ENCODE measurements at regions not wholly inside any gene's neighbourhood (a gene's known extent, or its start where the extent isn't known, plus 50 kb on each side); places are given as distances from the start of the nearest gene placed in this dataset.

DNA sequence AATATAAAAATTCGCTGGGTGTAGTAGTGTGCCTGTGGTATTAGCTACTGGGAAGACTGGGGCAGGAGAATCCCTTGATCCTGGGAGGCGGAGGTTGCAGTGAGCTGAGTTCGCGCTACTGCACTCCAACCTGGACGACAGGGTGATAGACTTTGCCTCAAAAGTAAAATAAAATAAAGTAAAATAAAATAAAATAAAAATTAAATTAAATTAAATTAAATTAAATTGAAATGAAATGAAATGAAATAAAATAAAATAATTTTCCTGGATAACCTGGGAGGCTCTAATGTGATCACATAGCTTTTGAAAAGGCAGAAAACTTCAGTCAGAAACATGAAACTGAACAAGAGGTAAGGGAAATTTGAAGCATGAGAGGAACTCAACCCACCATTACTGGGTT lies 818.4 kb upstream of the ATXN7L3B start:
- no peaks in the 10 kb centered on the region for H3K4me1 ChIP-seq
- no peaks in the 10 kb centered on the region for H3K36me3 ChIP-seq
- H3K27me3 ChIP-seq: no peaks in the 10 kb centered on the region
- intact Hi-C loops (cut with DNase I; ENCODE audit: low total_unique reads): no loop called here
- no peak overlapping the region for H3K27ac ChIP-seq
- TF ChIP-seq, protein P1, sequence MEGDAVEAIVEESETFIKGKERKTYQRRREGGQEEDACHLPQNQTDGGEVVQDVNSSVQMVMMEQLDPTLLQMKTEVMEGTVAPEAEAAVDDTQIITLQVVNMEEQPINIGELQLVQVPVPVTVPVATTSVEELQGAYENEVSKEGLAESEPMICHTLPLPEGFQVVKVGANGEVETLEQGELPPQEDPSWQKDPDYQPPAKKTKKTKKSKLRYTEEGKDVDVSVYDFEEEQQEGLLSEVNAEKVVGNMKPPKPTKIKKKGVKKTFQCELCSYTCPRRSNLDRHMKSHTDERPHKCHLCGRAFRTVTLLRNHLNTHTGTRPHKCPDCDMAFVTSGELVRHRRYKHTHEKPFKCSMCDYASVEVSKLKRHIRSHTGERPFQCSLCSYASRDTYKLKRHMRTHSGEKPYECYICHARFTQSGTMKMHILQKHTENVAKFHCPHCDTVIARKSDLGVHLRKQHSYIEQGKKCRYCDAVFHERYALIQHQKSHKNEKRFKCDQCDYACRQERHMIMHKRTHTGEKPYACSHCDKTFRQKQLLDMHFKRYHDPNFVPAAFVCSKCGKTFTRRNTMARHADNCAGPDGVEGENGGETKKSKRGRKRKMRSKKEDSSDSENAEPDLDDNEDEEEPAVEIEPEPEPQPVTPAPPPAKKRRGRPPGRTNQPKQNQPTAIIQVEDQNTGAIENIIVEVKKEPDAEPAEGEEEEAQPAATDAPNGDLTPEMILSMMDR (IDR thresholded peaks at IDR 0.05): no peak
- TF ChIP-seq POLR2AphosphoS5 (IDR thresholded peaks at IDR 0.05): no peak
- no peak for TF ChIP-seq POLR2A (IDR thresholded peaks at IDR 0.05)
- H3K9me3 ChIP-seq: no peaks in the 10 kb centered on the region
- no peak for DNase-seq (ENCODE audit: low spot score in 2 of 2)
- no peak overlapping the region for H3K4me3 ChIP-seq

DNA sequence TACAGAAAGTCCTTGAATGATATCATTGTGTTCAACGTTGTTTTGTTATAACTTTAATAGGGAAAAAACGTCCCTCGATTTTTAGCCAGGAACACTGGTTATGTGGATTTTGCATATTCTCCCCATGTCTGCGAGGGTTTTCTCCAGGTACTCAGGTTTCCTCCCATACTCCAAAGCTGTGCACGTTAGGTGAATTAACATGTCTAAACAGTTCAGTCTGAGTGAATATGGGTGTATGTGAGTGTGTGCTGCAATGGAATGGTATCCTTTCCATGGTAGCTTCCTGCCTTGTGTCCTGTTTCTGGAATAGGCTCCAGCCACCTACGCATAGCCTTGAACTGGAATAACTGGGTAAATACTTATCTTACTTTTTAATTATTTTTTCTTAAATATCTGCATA lies 810.8 kb upstream of the ATXN7L3B start:
- H3K36me3 ChIP-seq: no peaks in the 10 kb centered on the region
- intact Hi-C loops (cut with DNase I; ENCODE audit: low total_unique reads): no loop called here
- H3K27ac ChIP-seq: no peak overlapping the region
- no peak overlapping the region for H3K4me3 ChIP-seq
- no peaks in the 10 kb centered on the region for H3K4me1 ChIP-seq
- no peaks in the 10 kb centered on the region for H3K9me3 ChIP-seq
- no peaks in the 10 kb centered on the region for H3K27me3 ChIP-seq
- no peak for TF ChIP-seq POLR2A (IDR thresholded peaks at IDR 0.05)
- TF ChIP-seq POLR2AphosphoS5 (IDR thresholded peaks at IDR 0.05): no peak
- TF ChIP-seq, protein P1 (IDR thresholded peaks at IDR 0.05): no peak
- no peak for DNase-seq (ENCODE audit: low spot score in 2 of 2)

DNA sequence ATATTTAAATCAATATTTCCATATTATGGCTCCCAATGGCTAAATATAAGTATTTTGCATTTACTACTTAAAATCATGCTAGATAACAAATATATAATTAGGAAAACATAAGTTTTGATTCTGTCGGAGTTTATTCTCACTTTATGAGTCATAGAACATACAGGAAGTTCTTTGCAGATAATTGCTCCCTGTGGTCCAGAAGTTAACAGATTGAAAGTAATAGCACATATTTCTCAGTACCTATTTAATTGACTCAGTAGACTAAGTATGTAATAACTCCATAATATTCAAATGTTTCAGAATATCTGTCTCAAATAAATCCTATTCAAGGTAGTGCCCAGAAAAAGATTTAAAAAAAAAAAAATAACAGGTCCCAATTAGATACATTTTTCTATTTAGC lies 806.0 kb upstream of the ATXN7L3B start:
- Histone ChIP-seq H3K4me3 (no peak overlapping the region), H3K4me1 (no peaks in the 10 kb centered on the region), H3K9me3 (no peaks in the 10 kb centered on the region), H3K36me3 (no peaks in the 10 kb centered on the region), H3K27me3 (no peaks in the 10 kb centered on the region), H3K27ac (no peak overlapping the region)
- DNase-seq (ENCODE audit: low spot score in 2 of 2): no peak
- intact Hi-C loops (cut with DNase I; ENCODE audit: low total_unique reads): no loop called here
- TF ChIP-seq, protein P1 (IDR thresholded peaks at IDR 0.05): no peak
- TF ChIP-seq POLR2AphosphoS5 (IDR thresholded peaks at IDR 0.05) (no peak), POLR2A (IDR thresholded peaks at IDR 0.05) (no peak)

DNA sequence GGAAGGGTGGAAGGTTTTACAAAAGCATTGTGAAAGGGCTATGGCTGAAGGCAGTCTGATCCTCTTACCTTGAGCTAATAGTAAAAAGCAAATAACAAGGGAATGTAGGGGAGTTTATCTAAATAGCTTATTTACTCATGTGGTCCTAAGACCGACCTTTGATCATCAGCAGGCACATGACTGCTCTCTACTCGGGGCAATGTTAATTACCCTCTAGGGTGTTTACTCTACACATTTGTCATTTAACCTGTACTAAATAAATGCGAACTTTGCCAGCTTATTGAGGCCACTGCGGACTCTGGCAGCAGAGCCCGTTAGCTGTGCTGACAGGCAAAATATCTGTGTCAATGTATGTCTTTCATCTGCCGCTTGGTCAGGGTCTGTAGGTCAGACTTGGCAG lies 768.3 kb upstream of the ATXN7L3B start:
- Histone ChIP-seq H3K27me3 (no peaks in the 10 kb centered on the region), H3K4me1 (no peaks in the 10 kb centered on the region), H3K4me3 (no peak overlapping the region), H3K36me3 (no peaks in the 10 kb centered on the region), H3K27ac (no peak overlapping the region), H3K9me3 (peaks cover 0 to 18% of the 10 kb centered on the region in 2 donors)
- intact Hi-C loops (cut with DNase I; ENCODE audit: low total_unique reads): no loop called here
- no peak for DNase-seq (ENCODE audit: low spot score in 2 of 2)
- TF ChIP-seq POLR2AphosphoS5 (IDR thresholded peaks at IDR 0.05) (no peak), POLR2A (IDR thresholded peaks at IDR 0.05) (no peak)
- TF ChIP-seq, protein P1 (IDR thresholded peaks at IDR 0.05): no peak

DNA sequence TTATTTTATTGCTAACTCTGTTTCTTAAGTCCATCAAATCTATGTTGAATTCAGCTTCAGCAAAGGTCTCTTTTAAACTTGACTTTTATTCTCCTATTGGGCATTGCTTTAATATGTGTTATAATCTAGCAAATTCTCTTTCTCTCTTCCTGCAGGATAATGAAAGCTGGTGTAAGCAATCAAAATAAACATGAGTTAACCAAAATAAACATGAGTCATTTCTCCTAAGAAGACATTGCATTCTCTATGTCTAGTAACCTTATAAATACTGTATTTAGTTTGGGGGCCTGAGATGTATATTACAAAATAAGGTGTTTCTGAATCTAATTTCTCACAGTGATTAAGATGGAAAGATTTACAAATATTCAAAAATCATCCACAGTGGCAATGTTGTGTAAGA lies 739.1 kb upstream of the ATXN7L3B start:
- H3K36me3 ChIP-seq: no peaks in the 10 kb centered on the region
- H3K27me3 ChIP-seq: no peaks in the 10 kb centered on the region
- H3K9me3 ChIP-seq: peaks cover 10 to 15% of the 10 kb centered on the region in 2 donors
- no peak overlapping the region for H3K27ac ChIP-seq
- no peak for TF ChIP-seq POLR2AphosphoS5 (IDR thresholded peaks at IDR 0.05)
- TF ChIP-seq, protein P1 (IDR thresholded peaks at IDR 0.05): no peak
- TF ChIP-seq POLR2A (IDR thresholded peaks at IDR 0.05): no peak
- no peaks in the 10 kb centered on the region for H3K4me1 ChIP-seq
- intact Hi-C loops (cut with DNase I; ENCODE audit: low total_unique reads): no loop called here
- no peak for DNase-seq (ENCODE audit: low spot score in 2 of 2)
- no peak overlapping the region for H3K4me3 ChIP-seq

Measured in breast epithelium (tissue), 4 donors.